BE2C (cell line): ENCODE measurements at regions not wholly inside any gene's neighbourhood (a gene's known extent, or its start where the extent isn't known, plus 50 kb on each side); places are given as distances from the start of the nearest gene placed in this dataset.
"Not testable (repeated sequence)": the region's sequence is repeated elsewhere in the genome, so short reads cannot be mapped to it uniquely, and the experiment has no call there.

Experiments used
- DNase-seq: peaks from one replicate; pipeline ENCODE4 v3.0.0-alpha.2; 2020
- H3K27me3 ChIP-seq: fragments of 250-450 bp; sonication (Bioruptor Pico); 2 replicates; pipeline ENCODE4 v1.5.1; 2020; ENCODE audit warnings: mild to moderate bottlenecking
- H3K36me3 ChIP-seq: fragments of 250-450 bp; sonication (Bioruptor Pico); 2 replicates; pipeline ENCODE4 v1.5.1; 2020; ENCODE audit warnings: mild to moderate bottlenecking
- H3K4me1 ChIP-seq: fragments of 250-450 bp; sonication (Bioruptor Pico); 2 replicates; pipeline ENCODE4 v1.5.1; 2020
- H3K4me3 ChIP-seq: 2 replicates; pipeline ENCODE4 v1.5.1; 2011; ENCODE audit warnings: low read depth, low read length
- H3K9me3 ChIP-seq: fragments of 250-450 bp; sonication (Bioruptor Pico); 2 replicates; pipeline ENCODE4 v1.5.1; 2020
- TF ChIP-seq, protein P1 (sequence below): IDR thresholded peaks from 2 replicates; pipeline ENCODE4 v1.5.1; 2012; ENCODE audit warnings: mild to moderate bottlenecking, low read depth, low read length

DNA sequence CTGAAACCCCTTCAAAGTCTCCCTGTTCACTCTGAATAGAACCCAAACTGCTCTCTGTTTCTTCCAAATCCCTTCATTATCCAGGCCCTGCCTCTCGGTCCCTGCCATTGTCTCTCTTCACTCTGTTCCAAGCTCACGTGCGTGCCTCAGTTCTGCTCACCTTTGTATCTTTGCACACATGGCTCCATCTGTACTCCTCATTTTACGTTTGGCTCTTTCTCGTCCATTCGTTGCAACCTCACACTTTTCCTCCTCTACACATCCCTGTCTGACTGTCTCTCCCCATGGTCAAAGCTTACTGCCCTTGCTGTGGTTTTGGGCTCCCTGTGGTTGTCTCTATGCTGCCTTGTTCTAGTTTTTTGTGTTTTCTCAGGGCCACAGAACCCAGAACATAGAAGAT, 1054.5 kb downstream of the BCL11B start:
- Histone ChIP-seq H3K9me3 (no peaks in the 10 kb centered on the region; the same call in 1 of the 2 replicates), H3K4me1 (no peaks in the 10 kb centered on the region), H3K4me3 (no peak overlapping the region), H3K27me3 (no peaks in the 10 kb centered on the region), H3K36me3 (no peaks in the 10 kb centered on the region)
- DNase-seq: no peak
- TF ChIP-seq, protein P1, sequence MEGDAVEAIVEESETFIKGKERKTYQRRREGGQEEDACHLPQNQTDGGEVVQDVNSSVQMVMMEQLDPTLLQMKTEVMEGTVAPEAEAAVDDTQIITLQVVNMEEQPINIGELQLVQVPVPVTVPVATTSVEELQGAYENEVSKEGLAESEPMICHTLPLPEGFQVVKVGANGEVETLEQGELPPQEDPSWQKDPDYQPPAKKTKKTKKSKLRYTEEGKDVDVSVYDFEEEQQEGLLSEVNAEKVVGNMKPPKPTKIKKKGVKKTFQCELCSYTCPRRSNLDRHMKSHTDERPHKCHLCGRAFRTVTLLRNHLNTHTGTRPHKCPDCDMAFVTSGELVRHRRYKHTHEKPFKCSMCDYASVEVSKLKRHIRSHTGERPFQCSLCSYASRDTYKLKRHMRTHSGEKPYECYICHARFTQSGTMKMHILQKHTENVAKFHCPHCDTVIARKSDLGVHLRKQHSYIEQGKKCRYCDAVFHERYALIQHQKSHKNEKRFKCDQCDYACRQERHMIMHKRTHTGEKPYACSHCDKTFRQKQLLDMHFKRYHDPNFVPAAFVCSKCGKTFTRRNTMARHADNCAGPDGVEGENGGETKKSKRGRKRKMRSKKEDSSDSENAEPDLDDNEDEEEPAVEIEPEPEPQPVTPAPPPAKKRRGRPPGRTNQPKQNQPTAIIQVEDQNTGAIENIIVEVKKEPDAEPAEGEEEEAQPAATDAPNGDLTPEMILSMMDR: no peak

DNA sequence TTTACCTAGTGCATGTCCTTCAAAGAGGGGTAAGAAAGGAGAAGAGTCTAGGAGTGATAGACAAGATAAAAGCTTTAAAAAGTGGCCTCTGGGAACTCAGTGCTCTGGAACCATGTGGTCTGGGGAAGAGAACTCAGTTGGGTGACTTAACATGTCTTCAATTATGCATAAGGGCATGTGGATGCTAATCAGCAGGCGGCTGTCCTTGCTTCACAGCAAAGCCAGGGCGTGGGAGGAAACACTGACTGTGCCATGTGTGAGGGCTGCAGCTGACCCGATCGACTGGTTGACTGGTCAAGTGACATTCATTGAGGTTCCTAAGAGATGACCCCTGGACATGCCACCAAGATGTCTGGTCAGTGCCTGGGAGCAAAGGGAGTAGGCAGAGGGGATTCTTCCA, 1053.8 kb downstream of the BCL11B start:
- Histone ChIP-seq H3K9me3 (no peaks in the 10 kb centered on the region; the same call in 1 of the 2 replicates), H3K4me1 (no peaks in the 10 kb centered on the region), H3K27me3 (no peaks in the 10 kb centered on the region), H3K36me3 (no peaks in the 10 kb centered on the region), H3K4me3 (no peak overlapping the region)
- DNase-seq: no peak
- TF ChIP-seq, protein P1: no peak

DNA sequence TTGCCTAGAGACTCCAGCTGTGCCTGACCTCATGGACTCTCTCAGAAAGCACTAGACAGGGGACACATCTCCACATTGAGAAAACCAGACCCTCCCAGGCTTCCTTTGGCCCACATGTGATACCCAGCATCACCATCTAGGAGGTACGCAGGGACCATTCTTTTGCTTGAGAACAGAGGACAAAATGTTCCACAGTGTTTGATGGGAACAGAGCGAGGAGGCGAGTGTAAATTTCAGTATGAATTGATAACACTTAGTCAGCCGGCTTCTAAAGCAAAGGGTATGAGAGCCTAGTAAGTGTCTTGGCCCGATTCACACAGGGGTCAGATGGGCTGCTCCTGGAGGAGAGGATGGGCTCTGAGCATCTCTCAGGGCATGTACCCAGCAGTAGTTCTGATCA, 1052.4 kb downstream of the BCL11B start:
- TF ChIP-seq, protein P1: no peak
- no peaks in the 10 kb centered on the region for H3K36me3 ChIP-seq
- DNase-seq: no peak

DNA sequence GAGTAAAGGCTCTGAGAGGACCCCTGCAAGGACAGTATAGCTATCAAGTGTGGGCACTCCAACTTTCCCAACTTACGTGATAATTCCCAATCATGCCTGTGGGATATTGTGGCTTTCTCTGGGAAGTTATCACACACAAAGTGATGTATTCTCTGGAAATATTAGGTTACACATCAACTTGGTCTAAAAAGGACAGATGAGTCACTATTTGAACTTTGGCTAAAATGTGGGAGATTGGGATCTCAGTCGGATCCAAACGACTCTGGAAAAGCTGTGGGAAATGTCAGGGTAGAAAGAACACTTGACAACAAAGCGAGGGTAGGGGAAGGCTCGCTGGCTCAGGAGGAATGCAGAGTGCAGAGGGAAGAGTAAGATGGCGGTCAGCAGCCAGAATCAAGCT, 1048.9 kb downstream of the BCL11B start:
- H3K4me3 ChIP-seq: no peak overlapping the region
- no peaks in the 10 kb centered on the region for H3K36me3 ChIP-seq
- no peaks in the 10 kb centered on the region; the same call in 1 of the 2 replicates for H3K9me3 ChIP-seq
- no peak for DNase-seq
- H3K27me3 ChIP-seq: no peaks in the 10 kb centered on the region
- no peaks in the 10 kb centered on the region for H3K4me1 ChIP-seq
- TF ChIP-seq, protein P1: no peak

More for the DNA sequence above, 1052.4 kb downstream of the BCL11B start:
- no peaks in the 10 kb centered on the region; the same call in 1 of the 2 replicates for H3K9me3 ChIP-seq
- no peaks in the 10 kb centered on the region for H3K27me3 ChIP-seq
- H3K4me3 ChIP-seq: no peak overlapping the region
- no peaks in the 10 kb centered on the region for H3K4me1 ChIP-seq

DNA sequence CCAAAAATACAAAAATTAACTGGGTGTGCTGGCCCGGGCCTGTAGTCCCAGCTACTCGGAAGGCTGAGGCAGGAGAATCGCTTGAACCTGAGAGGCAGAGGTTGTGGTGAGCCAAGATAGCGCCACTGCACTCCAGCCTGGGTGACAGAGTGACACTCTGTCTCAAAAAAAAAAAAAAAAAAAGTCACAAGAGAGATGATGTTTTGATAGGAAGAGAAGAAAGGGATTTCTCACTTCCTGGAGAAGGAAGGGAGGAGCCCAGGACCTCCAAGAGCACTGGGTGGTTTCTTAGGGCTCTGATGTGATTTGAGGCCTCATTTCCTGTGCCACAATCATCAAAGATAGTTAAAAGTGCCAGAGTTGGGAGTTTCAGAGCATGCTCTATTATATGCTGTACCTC, 1048.3 kb downstream of the BCL11B start:
- DNase-seq, H3K36me3 ChIP-seq, H3K4me1 ChIP-seq, H3K27me3 ChIP-seq, H3K4me3 ChIP-seq, H3K9me3 ChIP-seq: not testable (repeated sequence)

DNA sequence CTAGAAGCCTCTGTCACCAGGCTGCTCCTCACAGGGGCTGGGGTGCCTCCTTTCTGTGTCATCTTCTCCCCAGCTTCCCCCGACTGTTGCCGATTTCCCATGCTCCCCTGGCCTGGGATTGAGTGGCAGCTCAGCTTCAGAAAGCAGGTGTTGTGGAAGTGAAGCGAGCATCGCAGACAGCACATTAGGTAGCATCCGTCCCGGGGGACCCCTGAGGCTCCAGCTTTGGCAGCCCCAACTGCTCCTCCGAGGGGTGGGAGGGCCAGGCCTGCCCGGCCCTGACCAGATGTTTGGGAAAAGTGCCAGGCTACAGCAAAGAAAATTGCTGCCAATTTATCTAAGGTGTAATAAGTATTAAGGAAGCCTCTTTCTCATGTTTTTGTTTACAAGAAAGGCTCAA, 1045.6 kb downstream of the BCL11B start:
- H3K4me1 ChIP-seq: no peaks in the 10 kb centered on the region

More for the DNA sequence above, 1045.6 kb downstream of the BCL11B start:
- Histone ChIP-seq H3K9me3 (no peaks in the 10 kb centered on the region), H3K4me3 (no peak overlapping the region), H3K36me3 (no peaks in the 10 kb centered on the region), H3K27me3 (no peaks in the 10 kb centered on the region)
- no peak for DNase-seq
- TF ChIP-seq, protein P1: no peak
